NOMO-1 treated with dmso at 0.1 percent for 144 hours (cell line): ENCODE measurements at regions not wholly inside any gene's neighbourhood (a gene's known extent, or its start where the extent isn't known, plus 50 kb on each side); places are given as distances from the start of the nearest gene placed in this dataset.
"Not testable (repeated sequence)": the region's sequence is repeated elsewhere in the genome, so short reads cannot be mapped to it uniquely, and the experiment has no call there.

ENCODE experiments used
- DNase-seq: peaks from one replicate; lab custom pipeline; 2025; ENCODE audit not compliant: unreplicated experiment; lab: John Stamatoyannopoulos, UW

DNA sequence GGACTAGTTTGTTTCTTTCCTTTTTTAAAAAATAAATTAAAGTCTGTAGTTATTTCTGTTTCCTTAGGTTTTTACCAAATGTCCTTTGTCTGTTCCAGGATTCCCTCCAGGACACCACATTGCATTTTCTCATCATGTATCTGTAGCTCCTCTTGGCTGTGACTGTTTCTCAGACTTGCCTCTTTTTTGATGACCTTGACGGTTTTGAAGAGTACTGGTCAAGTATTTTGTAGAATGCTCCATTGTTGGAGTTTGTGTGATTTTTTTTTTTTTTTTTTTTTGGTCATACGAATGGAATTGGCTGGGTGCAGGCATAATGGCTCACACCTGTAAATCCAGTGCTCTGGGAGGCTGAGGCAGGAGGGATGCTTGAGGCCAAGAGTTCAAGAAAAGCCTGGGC lies 127.1 kb upstream of the BMPER start:
- no peak for DNase-seq

DNA sequence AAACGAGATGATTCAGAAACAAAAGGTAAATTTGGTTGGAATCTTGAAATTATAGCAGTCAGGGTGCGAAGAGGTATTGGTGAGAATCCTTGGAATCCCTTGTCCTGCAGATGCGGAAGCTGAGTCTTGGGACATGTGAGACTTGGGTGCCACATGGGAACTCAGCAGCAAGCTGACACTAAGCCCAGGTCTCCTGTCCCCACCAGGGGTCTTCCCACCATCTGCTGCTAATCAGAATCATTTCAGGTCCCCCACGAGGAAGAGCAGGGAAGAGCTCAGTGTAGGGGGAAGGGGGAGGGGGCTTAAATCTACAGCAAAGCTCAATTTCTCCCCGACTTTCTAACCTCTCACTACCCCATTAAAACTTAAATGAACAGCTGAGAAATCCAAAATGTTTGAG lies 126.1 kb upstream of the BMPER start:
- DNase-seq = no peak

DNA sequence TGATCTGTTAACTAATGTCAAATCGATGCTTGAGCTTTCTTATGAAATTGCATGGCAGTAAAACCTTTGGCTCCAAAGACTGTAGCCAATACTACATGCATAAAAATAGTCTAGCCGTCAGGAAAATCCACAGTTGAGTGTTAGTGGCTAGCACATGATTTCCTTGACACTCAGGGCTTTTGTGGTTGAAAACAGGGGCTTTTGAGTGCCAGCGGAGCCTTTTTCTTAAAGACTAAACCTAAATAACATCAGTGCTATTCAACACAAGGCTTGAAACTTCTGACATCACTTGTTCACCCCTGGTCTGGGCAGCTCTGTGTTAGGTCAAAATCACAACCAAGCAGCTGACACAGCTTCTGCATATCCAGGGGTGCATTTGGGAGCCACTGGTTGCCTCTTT lies 124.2 kb upstream of the BMPER start:
- DNase-seq = no peak

DNA sequence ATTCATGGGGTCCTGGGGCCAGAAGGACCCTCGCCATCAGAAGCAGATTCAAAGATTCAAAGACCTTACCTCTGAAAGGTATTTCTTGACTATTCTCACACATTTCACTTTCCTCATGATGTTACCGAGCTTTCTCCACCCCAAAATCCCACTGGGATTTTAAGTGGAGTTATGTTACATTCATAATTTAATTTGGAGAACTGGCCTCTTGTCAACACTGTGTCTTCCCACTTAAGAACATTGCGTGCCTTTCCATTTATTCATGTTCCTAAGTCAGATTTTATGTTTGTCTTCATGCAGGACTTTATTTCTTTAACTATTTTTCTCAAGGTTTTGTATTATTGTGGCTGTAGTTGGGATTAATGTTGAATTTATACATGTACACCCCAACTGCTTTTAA lies 123.5 kb upstream of the BMPER start:
- no peak for DNase-seq

DNA sequence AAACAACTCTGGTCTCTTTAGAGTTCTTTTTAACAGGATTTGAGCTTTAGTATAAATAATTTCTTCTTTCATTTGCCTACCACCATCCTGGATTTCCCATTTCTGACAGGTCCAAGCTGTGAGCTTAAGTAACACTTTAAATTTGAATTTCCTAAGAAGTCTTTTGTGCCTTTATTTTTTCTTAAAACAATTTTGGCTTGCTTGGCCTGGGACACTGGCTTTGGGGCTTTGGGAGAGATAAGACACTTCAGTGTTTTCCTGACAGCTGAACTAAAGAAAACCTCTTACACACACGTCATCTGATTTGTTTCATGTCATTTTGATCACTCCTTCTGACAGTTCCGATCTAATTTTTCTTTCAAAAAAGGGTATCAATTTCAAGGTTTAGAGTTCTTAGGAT lies 121.3 kb upstream of the BMPER start:
- DNase-seq = no peak

DNA sequence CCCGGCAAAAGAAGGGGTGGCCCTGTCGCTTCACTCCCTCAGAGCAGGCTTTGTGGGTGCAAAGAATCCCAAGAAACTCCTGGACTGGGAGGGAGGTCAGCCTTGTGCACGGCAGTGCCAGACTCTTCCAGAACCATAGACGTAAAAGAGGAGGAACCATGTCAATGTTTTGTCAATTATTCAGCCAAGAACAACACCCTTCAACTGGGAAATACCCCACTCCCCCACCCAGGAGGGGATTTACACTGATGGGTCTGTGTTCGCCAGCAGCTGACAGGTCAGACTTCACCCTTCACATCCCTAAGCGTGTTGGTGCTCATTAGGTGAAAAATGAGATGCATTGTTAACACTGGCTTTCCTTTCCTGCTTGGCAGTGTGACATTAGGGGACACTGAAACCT lies 116.8 kb upstream of the BMPER start:
- DNase-seq = no peak

DNA sequence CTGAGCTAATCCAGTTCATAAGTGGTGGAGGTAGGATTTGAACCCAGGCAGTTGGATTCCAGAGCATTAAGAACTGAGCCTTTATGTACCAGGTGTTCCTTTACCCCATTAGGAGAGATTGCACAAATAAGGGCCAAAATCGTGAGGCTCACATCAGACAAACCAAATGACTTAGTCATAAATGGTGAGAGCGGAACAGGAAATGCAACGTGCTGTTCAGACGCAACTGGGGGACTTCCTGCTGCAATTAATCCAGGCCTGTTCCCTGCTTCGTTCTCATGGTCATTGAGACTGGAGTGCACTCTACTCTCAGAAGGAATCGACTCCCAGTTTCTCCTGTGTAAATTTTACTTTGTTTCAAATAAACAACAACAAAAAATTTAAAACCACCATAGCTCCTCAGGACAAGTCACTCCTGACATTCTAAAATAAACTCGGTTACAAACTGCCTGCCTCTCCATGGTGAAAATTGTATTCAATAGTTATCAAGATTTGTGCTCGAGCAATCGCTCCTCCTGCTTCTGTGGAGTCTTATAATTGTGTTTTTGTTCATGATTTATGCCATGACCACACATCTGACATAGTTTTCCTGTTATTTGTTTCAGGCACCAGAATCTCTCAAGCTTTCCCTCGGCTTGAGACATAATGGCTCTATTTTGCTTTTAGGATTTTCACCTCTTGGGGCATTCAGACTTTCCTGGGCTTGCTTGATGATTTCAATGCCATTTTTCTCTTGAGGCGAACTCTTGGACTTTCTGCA lies 115.3 kb upstream of the BMPER start:
- no peak for DNase-seq

DNA sequence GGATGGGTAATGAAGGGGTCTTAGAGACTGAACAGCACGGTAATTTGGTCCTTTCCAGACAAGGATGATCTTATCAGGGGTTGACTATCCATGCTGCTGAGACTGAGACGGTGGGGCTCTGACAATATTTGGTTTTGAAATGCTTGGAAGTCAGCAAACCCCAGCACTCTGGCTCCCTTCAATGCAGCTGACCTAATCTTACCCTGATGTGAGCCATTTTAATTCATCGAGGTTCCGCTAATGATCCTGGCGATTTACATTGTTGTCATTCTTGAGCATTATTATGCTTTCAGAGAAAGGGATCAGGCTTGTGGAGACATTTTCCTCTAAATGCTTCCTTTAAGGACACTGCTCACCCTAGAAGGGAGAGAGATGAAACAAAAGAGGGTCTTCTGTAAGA lies 114.6 kb upstream of the BMPER start:
- DNase-seq = no peak

DNA sequence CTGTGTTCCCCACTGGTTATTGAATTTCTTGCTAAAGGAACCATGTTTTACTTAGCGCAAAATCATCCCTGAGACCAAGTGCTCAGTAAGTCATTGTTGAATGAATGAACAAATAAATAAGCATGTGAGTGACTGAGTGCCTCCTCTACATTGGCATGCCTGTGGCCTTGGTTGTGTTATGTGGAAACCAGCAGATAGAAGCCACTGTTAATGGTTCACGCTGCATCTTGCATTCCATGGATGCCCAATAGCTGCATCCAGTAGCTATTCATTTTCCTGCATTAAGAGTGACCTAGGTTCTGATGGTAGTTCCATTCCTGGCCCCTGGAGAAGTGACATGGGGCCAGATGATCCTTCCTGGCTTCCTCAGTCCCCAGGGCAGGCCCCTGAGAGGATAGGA lies 113.3 kb upstream of the BMPER start:
- no peak for DNase-seq

DNA sequence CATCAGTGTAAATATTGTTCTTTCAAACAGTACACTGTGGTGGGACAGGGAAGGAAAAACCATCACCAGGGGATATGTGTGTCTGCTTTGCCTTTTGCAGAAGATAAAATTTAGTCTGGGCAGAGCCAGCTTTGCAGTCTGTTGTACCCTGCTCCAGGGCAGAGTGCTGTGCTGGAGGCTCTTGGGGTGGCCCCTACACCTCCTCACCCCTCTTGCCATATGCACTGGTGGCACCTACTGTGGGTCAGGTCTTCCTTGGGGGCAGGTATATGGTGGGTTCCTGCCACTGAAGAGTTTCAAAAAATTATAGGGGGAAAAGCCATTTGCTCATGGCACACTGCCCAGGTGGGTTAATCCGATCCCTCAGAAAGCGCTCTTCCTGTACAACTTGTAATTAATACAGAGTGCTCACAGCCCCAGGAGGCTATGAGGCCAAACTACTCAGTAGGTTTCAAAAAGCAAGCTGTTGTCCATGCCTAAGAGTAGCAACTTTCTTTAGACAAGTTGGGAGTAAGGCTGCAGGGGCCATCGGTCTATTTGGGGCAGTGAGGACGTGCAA lies 112.7 kb upstream of the BMPER start:
- DNase-seq = no peak

DNA sequence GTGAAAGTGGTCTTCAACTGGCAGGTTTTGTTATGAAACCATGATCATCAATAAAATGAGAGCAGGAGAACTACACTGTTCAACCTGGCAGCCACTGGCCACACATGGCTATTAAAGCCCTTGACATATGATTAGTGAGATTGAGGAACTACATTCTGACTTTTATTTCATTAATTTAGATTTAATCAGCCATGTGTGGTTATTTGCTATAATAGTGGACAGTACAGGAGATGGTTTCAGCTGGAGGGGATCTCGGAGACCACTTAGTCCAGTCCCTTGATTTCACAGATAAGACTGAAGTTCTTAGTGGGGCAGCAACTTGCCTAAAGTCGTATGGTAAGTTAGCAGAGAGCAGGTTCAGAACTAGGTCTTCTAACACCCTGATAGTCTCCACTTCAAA lies 111.7 kb upstream of the BMPER start:
- DNase-seq = no peak

DNA sequence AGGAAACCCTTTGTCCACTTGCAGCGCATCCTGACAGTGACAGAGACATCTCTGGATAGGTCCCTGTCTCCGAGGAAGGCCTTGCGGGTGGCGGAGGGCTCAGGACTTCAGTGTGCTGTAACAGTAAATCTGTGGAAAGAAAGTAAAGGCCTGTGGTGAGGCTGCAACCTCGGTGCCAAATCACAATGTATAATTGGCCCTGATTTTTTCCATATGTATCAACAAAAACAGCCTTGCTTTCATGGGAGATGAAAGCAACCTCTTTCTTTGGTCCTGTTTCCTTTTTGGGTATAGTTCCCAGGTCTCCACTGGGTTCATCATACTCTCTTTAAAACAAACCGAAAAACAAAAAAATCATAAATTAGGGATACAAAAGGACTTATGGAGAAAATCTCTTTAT lies 110.9 kb upstream of the BMPER start:
- no peak for DNase-seq

DNA sequence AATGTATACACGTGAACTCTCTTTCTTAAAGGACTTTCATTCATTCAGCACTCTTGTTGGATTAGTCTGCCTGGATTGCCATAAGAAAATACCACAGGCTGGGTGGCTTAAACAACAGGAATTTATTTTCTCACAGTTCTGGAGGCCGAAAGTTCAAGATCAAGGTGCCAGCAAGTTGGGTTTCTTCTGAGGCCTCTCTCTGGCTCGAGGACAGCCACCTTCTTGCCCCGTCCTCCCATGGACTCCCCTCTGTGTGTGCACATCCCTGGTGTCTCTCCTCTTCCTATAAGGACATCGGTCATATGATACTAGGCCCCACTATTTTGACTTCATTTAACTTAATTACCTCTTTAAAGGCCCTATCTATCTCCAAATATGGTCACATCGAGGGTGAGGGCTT lies 110.4 kb upstream of the BMPER start:
- DNase-seq = no peak

DNA sequence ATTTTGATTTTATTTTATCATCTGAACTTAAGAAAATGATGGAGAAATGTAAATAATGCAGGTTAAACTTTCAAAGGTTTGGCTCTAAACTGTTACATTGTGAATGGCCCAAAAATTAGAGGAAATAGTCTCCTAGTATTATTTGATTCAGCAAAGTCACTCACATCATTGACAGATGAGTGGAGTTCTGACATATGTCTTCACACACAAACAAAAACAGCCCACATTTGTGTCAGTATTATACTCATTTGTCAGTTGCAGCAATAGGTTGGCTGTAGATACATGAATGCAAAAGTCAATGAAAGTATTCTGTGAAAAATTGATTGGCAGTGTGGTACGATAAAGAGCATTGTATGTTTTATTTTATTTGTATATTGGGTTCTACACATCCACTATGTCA lies 108.8 kb upstream of the BMPER start:
- DNase-seq = no peak

DNA sequence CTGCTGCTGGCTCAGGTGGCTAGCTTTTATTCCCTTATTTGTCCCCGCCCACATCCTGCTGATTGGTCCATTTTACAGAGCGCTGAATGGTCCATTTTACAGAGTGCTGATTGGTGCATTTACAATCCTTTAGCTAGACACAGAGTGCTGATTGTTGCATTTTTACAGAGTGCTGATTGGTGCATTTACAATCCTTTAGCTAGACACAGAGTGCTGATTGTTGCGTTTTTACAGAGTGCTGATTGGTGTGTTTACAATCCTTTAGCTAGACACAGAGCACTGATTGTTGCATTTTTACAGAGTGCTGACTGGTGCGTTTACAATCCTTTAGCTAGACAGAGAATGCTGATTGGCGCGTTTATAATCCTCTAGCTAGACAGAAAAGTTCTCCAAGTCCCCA lies 107.8 kb upstream of the BMPER start:
- DNase-seq = not testable (repeated sequence)

DNA sequence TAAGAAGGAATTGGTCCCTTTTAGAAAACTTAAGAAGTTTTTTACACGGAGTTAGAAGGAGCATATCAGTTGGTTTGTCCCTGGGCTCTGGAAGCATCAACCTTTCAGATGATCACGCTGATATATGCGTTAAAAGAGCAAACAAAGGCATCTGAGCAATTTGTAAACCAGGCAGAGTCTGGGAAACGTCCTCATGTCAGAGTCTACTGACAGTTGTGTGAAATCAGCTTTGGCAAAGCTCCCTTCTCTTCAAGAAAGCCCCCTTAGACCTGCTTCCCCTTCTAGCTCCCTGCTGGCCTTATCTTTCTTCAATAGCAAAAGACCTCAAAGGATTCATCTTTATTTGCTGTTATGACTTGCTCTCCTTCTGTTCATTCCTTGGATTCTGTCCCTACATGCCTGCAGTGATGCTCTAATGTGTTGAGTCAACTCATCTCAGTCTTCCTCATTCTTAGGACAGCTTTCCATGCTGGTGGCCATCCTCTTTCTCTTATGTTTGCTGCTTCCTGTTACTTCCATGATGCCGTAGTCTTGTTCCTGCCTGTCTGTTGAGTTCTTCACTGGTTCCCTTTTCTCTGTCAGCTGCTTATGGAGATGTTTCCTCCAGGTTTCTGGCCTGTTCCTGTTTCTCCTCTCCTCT lies 106.5 kb upstream of the BMPER start:
- DNase-seq = no peak

DNA sequence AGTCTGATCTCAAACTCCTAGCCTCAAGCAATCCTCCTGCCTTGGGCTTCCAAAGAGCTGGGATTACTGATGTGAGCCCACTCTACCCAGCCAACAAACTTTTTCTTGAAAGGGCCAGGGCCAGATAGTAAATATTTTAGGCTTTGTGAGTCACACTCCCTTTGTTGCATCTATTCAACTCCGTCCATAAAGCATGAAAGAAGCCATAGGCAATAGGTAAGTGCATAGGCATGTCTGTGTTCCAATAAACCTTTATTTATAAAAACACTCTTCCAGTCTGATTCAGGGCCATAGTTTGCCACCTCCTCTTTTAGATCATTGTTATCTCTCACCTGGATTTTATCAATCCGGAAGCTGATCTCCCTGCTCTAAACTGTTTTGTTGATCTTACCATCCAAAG lies 105.6 kb upstream of the BMPER start:
- DNase-seq = no peak

DNA sequence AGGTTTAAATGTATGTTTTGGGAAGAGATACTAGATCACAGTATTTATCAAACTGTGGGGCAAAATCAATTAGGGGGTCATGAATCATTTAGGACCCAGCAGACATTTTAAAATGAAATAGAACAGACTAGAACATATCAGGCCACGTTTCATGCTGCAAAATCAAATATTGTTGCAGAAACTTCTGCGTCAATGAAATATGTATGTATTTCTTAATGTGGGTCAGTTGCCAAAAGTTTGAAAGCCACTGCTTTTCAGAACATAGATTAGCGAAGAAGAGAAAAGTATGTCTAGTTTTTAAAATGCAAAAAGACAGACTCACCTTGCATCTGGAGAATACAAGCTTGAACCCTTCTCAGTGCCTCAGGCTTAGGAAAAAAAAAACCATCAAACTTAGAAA lies 102.7 kb upstream of the BMPER start:
- DNase-seq = no peak

DNA sequence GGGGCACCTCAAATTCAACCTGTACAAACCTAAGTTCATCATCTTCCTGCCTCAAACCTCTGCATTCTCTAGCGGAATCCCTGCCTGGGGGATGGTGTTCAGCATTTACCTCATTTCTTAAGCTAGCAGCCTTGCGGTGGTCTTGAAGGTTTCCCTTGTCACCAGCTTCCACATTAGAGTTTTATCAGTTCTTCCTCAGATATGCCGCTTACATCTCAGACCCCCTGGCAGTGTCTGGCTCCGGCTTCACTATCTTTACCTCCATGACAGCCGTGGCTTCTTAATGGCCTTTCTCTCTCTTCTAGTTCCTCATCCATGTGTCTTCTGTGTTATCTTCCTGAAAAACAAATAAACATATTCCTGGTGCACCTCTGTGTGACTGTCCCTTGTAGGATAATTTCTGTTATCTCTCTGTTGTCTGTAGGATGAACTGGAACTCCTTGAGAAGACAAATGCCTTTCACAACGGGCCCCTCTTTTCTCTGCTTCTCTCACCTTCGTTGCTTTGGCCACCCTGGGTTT lies 101.1 kb upstream of the BMPER start:
- no peak for DNase-seq

DNA sequence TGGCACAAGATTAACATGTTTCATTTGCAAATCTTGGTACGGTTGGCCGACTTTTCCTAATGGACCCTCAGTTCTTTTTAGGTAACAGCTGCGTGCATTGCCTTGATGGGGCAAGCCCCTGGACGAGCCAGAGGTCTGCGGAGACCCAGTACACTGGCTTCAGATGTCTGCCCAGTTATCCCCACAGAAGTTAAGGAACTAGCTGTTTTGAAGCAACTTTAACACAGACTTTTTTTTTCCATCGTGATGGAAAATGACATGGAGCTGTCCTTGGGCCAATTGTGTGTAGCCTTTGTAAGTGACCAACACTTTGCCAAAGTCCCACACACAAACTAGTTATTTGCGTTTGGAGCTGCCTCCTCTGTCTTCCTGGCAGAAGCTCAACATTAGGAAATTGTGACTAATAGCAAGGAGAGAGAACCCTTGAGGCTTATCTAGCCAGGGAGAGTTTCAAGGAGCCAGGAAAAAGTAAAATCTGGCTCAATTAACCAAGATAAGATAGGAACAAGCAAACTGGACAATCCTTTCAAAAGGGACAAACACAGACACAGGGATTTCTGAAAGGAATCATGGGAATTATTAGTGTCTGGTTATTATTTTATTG lies 99.6 kb upstream of the BMPER start:
- no peak for DNase-seq

DNA sequence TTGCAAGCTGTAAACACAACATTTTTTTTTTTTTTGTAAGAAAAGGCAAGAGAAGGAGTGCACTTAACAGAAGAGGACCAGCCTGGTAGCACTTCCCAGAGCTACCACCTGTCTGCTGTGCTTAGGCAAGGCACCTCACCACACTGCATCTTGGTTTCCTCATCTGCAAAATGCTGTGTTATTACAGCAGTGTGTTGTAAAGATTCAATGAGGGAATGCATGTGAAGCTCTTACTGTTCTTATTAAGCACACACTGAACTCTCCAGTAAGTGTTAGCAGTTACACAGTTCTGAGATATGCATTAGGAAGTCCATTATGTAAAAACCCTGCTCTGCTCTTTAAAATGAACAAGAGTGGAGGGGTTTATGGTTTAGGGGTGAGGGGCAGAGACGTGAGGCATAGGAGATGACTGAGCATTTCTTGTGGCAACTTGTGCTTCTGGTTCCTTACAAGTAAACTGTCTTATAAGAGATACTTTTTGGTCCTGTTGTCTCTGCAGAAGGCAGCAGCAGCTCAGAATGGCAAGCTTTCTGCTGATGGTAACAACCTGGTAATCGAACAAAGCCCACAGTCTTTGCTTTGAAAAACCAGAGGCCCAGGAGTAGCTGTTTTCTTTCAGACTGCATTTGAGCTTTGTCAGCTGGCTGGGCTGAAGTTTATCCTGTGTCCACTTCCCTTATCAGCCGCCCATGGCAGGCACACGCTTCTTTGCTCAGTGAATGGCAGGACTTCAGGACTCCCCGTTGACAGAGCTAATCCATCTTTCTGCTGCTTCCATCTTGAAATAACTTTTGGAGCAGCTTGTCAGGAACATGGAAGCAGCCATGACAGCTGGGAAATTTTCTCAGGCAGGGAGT lies 98.8 kb upstream of the BMPER start:
- DNase-seq = no peak
